ENCODE measurements at regions not wholly inside any gene's neighbourhood (a gene's known extent, or its start where the extent isn't known, plus 50 kb on each side); places are given as distances from the start of the nearest gene placed in this dataset.

DNA sequence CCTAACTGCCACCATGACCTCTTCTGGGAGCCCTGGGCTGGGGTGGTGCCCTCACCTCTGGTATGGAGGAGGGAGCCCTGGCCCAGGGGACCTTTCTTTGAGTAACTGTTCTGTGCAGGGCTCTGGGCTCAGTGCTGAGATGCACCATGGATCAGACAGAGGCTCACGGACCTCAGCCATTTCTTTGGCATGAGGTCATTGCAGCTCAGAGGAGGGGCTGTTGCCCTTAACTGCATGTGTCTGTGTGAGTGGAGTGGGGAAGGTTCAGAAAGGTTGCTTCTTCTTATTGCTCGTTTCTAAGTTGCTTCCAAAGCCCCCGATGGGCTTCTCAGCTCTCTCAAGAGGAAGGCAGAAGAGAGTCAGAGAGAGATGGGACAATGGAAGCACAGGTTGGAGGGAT lies 233.9 kb downstream of the RPS24 start:
- CTCF ChIA-PET: no interaction called here
- BruUV-seq (replicated peaks): no TSS peak
- no peaks in the 10 kb centered on the region for H3K9me3 ChIP-seq (ENCODE audit: low read depth, low read length, poor library complexity, severe bottlenecking)
- no peak for DNase-seq (ENCODE audit: low spot score)
- POLR2A ChIA-PET (ENCODE audit: low non-redundant PET): no interaction called here
- intact Hi-C loops (cut with micrococcal nuclease; ENCODE audit: unreplicated experiment): no loop called here
- no peaks in the 10 kb centered on the region for H3K36me3 ChIP-seq (ENCODE audit: insufficient read depth, low read length, poor library complexity, severe bottlenecking)
- no peaks in the 10 kb centered on the region for H3K4me1 ChIP-seq (ENCODE audit: insufficient read depth, low read length, poor library complexity, severe bottlenecking)
- no peak overlapping the region for H3K4me3 ChIP-seq (ENCODE audit: low read depth, low read length, poor library complexity, severe bottlenecking)
- no peak for TF ChIP-seq EZH2 (IDR thresholded peaks at IDR 0.05; ENCODE audit: borderline replicate concordance, low read depth, low read length, poor library complexity, severe bottlenecking)
- TF ChIP-seq, protein P1, sequence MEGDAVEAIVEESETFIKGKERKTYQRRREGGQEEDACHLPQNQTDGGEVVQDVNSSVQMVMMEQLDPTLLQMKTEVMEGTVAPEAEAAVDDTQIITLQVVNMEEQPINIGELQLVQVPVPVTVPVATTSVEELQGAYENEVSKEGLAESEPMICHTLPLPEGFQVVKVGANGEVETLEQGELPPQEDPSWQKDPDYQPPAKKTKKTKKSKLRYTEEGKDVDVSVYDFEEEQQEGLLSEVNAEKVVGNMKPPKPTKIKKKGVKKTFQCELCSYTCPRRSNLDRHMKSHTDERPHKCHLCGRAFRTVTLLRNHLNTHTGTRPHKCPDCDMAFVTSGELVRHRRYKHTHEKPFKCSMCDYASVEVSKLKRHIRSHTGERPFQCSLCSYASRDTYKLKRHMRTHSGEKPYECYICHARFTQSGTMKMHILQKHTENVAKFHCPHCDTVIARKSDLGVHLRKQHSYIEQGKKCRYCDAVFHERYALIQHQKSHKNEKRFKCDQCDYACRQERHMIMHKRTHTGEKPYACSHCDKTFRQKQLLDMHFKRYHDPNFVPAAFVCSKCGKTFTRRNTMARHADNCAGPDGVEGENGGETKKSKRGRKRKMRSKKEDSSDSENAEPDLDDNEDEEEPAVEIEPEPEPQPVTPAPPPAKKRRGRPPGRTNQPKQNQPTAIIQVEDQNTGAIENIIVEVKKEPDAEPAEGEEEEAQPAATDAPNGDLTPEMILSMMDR (conservative IDR thresholded peaks at IDR 0.05; ENCODE audit: low read depth, low read length): no peak
- no peaks in the 10 kb centered on the region for H3K27me3 ChIP-seq (replicated peaks; ENCODE audit: insufficient read depth, low read depth, low read length, poor library complexity)
- H3K27ac ChIP-seq (ENCODE audit: low read depth, low read length, poor library complexity, severe bottlenecking): no peak overlapping the region

DNA sequence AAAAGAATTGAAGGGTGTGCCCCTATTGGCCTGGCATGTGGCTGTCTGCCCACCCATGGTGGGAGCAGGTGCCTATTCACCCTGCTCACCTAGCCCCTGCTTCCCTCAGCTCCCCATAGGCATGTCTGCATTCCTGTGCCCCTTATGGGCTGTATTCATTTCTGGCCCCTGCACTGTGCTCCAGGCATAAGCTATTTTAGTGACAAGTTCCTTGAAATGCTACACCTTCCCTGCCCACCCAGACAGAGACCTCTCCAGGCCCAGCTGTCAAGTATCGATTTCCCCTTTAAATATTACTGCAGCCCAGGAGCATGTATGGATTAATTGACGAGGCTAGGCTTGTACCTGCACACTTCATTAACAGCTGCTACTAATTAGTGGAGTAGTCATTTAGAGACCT lies 235.4 kb downstream of the RPS24 start:
- CTCF ChIA-PET: no interaction called here

DNA sequence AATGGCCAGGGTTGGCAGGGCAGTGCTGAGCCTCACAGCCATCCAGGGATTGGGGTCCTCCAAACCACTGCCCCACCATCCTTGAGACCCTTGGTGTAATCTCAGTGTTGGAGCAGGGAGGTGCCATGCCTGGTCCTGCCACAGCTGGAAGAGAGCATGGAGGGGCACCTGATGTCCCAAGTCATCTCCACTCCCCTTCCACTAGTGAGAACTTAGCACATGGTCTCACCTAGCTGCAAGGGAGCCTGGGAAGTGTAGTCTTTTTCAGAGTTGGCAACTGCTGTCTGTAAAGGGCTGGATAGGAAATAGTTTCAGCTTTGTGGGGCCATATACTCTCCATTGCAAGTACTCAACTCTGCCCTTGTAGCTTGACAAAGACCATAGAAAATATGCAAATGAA lies 238.7 kb downstream of the RPS24 start:
- H3K9me3 ChIP-seq (ENCODE audit: low read depth, low read length, poor library complexity, severe bottlenecking): no peaks in the 10 kb centered on the region
- no peaks in the 10 kb centered on the region for H3K4me1 ChIP-seq (ENCODE audit: insufficient read depth, low read length, poor library complexity, severe bottlenecking)
- no peak for DNase-seq (ENCODE audit: low spot score)
- no peak for TF ChIP-seq EZH2 (IDR thresholded peaks at IDR 0.05; ENCODE audit: borderline replicate concordance, low read depth, low read length, poor library complexity, severe bottlenecking)
- TF ChIP-seq, protein P1 (conservative IDR thresholded peaks at IDR 0.05; ENCODE audit: low read depth, low read length): no peak
- intact Hi-C loops (cut with micrococcal nuclease; ENCODE audit: unreplicated experiment): no loop called here
- H3K4me3 ChIP-seq (ENCODE audit: low read depth, low read length, poor library complexity, severe bottlenecking): no peak overlapping the region
- CTCF ChIA-PET: no interaction called here
- BruUV-seq (replicated peaks): no TSS peak
- H3K36me3 ChIP-seq (ENCODE audit: insufficient read depth, low read length, poor library complexity, severe bottlenecking): no peaks in the 10 kb centered on the region
- POLR2A ChIA-PET (ENCODE audit: low non-redundant PET): no interaction called here
- no peaks in the 10 kb centered on the region for H3K27me3 ChIP-seq (replicated peaks; ENCODE audit: insufficient read depth, low read depth, low read length, poor library complexity)
- H3K27ac ChIP-seq (ENCODE audit: low read depth, low read length, poor library complexity, severe bottlenecking): no peak overlapping the region

More for the DNA sequence above, 235.4 kb downstream of the RPS24 start:
- no peak overlapping the region for H3K4me3 ChIP-seq (ENCODE audit: low read depth, low read length, poor library complexity, severe bottlenecking)
- DNase-seq (ENCODE audit: low spot score): no peak
- H3K27me3 ChIP-seq (replicated peaks; ENCODE audit: insufficient read depth, low read depth, low read length, poor library complexity): no peaks in the 10 kb centered on the region
- TF ChIP-seq EZH2 (IDR thresholded peaks at IDR 0.05; ENCODE audit: borderline replicate concordance, low read depth, low read length, poor library complexity, severe bottlenecking): no peak
- TF ChIP-seq, protein P1 (conservative IDR thresholded peaks at IDR 0.05; ENCODE audit: low read depth, low read length): no peak
- no peaks in the 10 kb centered on the region for H3K4me1 ChIP-seq (ENCODE audit: insufficient read depth, low read length, poor library complexity, severe bottlenecking)
- intact Hi-C loops (cut with micrococcal nuclease; ENCODE audit: unreplicated experiment): no loop called here
- H3K36me3 ChIP-seq (ENCODE audit: insufficient read depth, low read length, poor library complexity, severe bottlenecking): no peaks in the 10 kb centered on the region
- no peaks in the 10 kb centered on the region for H3K9me3 ChIP-seq (ENCODE audit: low read depth, low read length, poor library complexity, severe bottlenecking)
- H3K27ac ChIP-seq (ENCODE audit: low read depth, low read length, poor library complexity, severe bottlenecking): no peak overlapping the region
- POLR2A ChIA-PET (ENCODE audit: low non-redundant PET): no interaction called here
- BruUV-seq (replicated peaks): no TSS peak
